Mucosa of descending colon (tissue), 3 donors: ENCODE measurements at regions not wholly inside any gene's neighbourhood (a gene's known extent, or its start where the extent isn't known, plus 50 kb on each side); places are given as distances from the start of the nearest gene placed in this dataset.

Source experiments
- ATAC-seq: fragments of 200-7000 bp; cut with Tn5 transposase; one replicate; pipeline ENCODE4 v1.9.1; 2020; ENCODE audit warnings: mild to moderate bottlenecking, moderate library complexity
- DNase-seq, 3 donors: peaks; one replicate each; pipeline ENCODE4 v3.0.0-alpha.2; 2020
- H3K36me3 ChIP-seq: fragments of 200-600 bp; one replicate; pipeline ENCODE4 v1.8.0; 2021; ENCODE audit warnings: low read depth, mild to moderate bottlenecking
- H3K4me1 ChIP-seq: fragments of 200-600 bp; one replicate; pipeline ENCODE4 v1.8.0; 2021; ENCODE audit warnings: low read depth, mild to moderate bottlenecking
- H3K4me3 ChIP-seq: fragments of 200-600 bp; one replicate; pipeline ENCODE4 v1.8.0; 2021; ENCODE audit warnings: mild to moderate bottlenecking
- H3K9me3 ChIP-seq: fragments of 200-600 bp; one replicate; pipeline ENCODE4 v1.8.0; 2021; ENCODE audit warnings: mild to moderate bottlenecking
- intact Hi-C, 2 donors: fragments of 100-400 bp; cut with DNase I in 1 of 2; cut with micrococcal nuclease in 1 of 2; formaldehyde crosslinking; loops; one replicate each; pipeline versions ENCODE4 v1.11.0 to v1.11.1; 2022; cut with DNase I, micrococcal nuclease
- TF ChIP-seq, protein P1 (sequence below): fragments of 200-600 bp; IDR thresholded peaks from one replicate; pipeline ENCODE4 v1.8.0; 2022; ENCODE audit warnings: antibody characterized with exemption, mild to moderate bottlenecking
- donor health status: DM: no; HTN: no; CAD: no; lungs with moderate emphysema.
- donor health status: DM: no; HTN: no; CAD: no.
- donor health status: DM: no; HTN: yes; CAD: no.

DNA sequence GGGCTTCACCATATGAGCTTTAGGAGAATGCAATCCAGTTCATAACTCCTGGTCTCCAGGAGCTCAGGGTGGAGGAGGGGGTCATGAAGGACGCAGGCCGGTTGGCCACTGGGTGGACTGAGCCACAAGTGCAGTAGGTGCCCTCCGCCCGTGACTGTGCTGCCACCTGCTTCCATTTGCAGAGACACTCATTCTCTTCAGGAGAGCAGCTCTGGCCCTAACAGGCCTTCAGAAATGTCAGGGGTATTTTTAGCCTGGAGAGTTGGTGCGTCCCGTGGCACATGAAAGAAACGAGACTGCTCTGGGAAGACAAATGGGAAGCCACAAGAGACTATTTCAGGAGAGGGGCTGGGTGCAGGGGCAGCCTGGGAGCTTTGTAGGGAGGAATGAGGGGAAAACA is 74.6 kb upstream of the MYL2 start:
- H3K9me3 ChIP-seq: peaks cover 34% of the 10 kb centered on the region
- H3K36me3 ChIP-seq: no peaks in the 10 kb centered on the region
- TF ChIP-seq, protein P1, sequence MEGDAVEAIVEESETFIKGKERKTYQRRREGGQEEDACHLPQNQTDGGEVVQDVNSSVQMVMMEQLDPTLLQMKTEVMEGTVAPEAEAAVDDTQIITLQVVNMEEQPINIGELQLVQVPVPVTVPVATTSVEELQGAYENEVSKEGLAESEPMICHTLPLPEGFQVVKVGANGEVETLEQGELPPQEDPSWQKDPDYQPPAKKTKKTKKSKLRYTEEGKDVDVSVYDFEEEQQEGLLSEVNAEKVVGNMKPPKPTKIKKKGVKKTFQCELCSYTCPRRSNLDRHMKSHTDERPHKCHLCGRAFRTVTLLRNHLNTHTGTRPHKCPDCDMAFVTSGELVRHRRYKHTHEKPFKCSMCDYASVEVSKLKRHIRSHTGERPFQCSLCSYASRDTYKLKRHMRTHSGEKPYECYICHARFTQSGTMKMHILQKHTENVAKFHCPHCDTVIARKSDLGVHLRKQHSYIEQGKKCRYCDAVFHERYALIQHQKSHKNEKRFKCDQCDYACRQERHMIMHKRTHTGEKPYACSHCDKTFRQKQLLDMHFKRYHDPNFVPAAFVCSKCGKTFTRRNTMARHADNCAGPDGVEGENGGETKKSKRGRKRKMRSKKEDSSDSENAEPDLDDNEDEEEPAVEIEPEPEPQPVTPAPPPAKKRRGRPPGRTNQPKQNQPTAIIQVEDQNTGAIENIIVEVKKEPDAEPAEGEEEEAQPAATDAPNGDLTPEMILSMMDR: no peak
- H3K4me3 ChIP-seq: no peak overlapping the region
- intact Hi-C loops: no loop called here
- DNase-seq (no peak), ATAC-seq (no peak)
- H3K4me1 ChIP-seq: no peaks in the 10 kb centered on the region

DNA sequence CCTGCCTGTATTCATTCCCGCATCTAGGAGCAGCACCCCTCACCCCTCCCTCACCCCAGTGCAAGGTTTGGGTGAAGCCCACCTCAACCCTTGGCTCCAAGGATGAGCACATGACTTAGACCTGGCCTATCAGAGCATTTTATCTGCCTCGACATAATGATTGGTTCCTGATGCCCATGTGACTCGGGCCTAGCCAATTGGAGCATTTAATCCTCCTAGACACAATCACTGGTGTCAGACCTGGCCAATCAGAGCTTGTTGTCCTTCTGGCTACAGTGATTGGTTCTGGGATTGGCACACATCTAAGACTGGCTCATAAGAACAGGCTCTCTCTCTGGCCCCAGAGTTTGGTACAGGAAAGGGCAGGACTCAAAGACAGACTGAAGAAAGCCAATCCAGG is 73.1 kb upstream of the MYL2 start:
- DNase-seq (no peak), ATAC-seq (no peak)
- Histone ChIP-seq H3K36me3 (no peaks in the 10 kb centered on the region), H3K4me3 (no peak overlapping the region), H3K4me1 (no peaks in the 10 kb centered on the region), H3K9me3 (peaks cover 20% of the 10 kb centered on the region)
- TF ChIP-seq, protein P1: no peak
- intact Hi-C loops: no loop called here

DNA sequence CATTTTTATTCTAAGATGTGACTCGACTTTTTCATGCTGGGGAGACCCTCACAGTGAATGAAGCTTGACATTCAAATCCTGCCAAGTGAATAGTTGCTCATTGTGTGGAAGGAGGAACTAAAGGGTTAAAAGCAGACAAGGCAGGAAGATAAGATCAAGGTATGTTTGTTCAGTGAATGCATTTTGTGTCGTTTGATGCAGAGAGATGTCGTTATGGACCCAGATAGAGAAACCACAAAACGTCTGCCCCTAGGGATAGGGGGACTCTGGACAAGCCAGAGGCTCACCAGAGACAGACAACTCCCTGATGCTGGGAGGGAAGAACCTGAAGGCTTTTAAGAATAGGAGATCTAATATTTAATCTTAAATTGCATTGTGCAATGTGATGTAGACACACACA is 72.5 kb upstream of the MYL2 start:
- Histone ChIP-seq H3K4me3 (no peak overlapping the region), H3K9me3 (peaks cover 15% of the 10 kb centered on the region), H3K36me3 (no peaks in the 10 kb centered on the region), H3K4me1 (no peaks in the 10 kb centered on the region)
- TF ChIP-seq, protein P1: no peak
- intact Hi-C loops: no loop called here
- ATAC-seq (no peak), DNase-seq (no peak)

DNA sequence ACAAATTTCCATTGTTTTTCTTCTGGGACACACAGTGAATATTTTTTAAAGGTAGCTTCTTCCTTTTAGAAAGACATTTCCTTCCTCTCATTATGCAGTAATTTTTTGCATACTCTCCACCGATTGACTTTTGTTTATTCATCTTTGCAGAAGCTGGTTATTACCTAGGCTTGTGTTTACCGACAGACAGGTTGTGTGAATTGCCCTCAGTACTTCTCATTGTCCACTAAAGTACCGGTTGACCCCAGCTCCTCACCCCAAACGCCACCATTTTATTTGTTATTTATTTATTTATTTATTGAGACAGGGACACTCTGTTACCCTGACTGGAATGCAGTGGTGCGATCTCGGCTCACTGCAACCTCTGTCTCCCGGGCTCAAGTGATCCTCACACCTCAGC is 63.4 kb upstream of the MYL2 start:
- Histone ChIP-seq H3K9me3 (no peaks in the 10 kb centered on the region), H3K36me3 (no peaks in the 10 kb centered on the region), H3K4me3 (no peak overlapping the region), H3K4me1 (no peaks in the 10 kb centered on the region)
- ATAC-seq (no peak), DNase-seq (no peak)
- TF ChIP-seq, protein P1: no peak
- intact Hi-C loops: no loop called here

DNA sequence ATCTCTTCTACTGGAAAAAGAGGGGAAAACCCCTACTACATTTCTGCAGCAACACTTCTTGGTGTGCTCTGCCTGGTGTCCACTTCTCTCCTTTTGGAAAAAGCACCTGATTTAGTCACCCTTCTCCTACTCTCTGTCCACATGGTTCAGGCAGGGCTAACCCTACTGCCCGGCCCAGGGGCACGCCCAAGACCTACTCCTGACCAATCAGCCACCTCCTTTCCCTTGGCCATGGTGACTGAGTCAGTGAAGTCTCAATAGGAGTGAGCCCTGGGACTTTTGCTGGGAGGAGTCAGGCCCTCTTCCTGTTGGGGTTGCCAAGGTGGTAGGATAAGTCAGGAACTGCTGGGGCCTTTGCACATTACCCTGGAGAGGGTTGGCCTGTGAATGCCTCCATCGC is 52.5 kb upstream of the MYL2 start:
- no peak for ATAC-seq
- intact Hi-C loops: no loop called here
- TF ChIP-seq, protein P1: no peak
- no peaks in the 10 kb centered on the region for H3K9me3 ChIP-seq
- no peaks in the 10 kb centered on the region for H3K36me3 ChIP-seq
- DNase-seq: no peak
- H3K4me1 ChIP-seq: no peaks in the 10 kb centered on the region
- no peak overlapping the region for H3K4me3 ChIP-seq

DNA sequence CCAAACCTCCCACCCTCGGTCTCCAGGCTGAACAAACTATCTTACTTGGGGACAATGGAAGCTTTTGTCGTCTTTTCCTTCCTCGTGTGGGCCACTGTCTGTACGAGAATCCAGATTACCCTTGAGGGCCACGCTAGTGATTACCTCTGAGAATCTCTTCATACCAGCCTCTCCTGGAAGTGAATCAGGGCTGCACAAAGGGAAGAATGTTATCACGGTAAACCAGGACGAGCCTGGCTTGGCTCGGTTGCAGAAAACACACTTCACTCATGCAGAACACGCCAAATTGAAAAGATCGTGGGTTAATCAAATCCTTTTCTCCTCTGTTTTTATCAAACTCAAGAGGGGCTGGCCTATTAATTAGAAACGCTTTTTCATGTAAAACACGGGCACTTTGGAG is 51.6 kb upstream of the MYL2 start:
- Histone ChIP-seq H3K36me3 (no peaks in the 10 kb centered on the region), H3K4me1 (no peaks in the 10 kb centered on the region), H3K9me3 (no peaks in the 10 kb centered on the region), H3K4me3 (no peak overlapping the region)
- intact Hi-C loops: no loop called here
- ATAC-seq (no peak), DNase-seq (no peak)
- TF ChIP-seq, protein P1: no peak
